ENCODE measurements at regions not wholly inside any gene's neighbourhood (a gene's known extent, or its start where the extent isn't known, plus 50 kb on each side); places are given as distances from the start of the nearest gene placed in this dataset.

GRCh38 chr13:65653613-65654012 lies 1576.5 kb downstream of the PCDH9 start:
- TF ChIP-seq CTCF (IDR thresholded peaks at IDR 0.05; ENCODE audit: insufficient read depth, low read length, poor library complexity, severe bottlenecking), result no peak
- no peaks in the 10 kb centered on the region for H3K27me3 ChIP-seq (replicated peaks; ENCODE audit: control insufficient read depth, insufficient read depth, low read length)
- DNase-seq (ENCODE audit: extremely low read depth, insufficient read length), result no peak
- no peaks in the 10 kb centered on the region for H3K36me3 ChIP-seq (ENCODE audit: control insufficient read depth, insufficient read depth, low read length)
- H3K4me3 ChIP-seq (replicated peaks; ENCODE audit: low read depth, low read length), result no peak overlapping the region

GRCh38 chr13:65650321-65650720 lies 1579.8 kb downstream of the PCDH9 start:
- no peaks in the 10 kb centered on the region for H3K27me3 ChIP-seq (replicated peaks; ENCODE audit: control insufficient read depth, insufficient read depth, low read length)
- no peak for TF ChIP-seq CTCF (IDR thresholded peaks at IDR 0.05; ENCODE audit: insufficient read depth, low read length, poor library complexity, severe bottlenecking)
- H3K36me3 ChIP-seq (ENCODE audit: control insufficient read depth, insufficient read depth, low read length), result no peaks in the 10 kb centered on the region
- H3K4me3 ChIP-seq (replicated peaks; ENCODE audit: low read depth, low read length), result no peak overlapping the region
- no peak for DNase-seq (ENCODE audit: extremely low read depth, insufficient read length)

- Histone ChIP-seq H3K4me3 (replicated peaks; ENCODE audit: low read depth, low read length) (no peak overlapping the region), H3K36me3 (ENCODE audit: control insufficient read depth, insufficient read depth, low read length) (no peaks in the 10 kb centered on the region), H3K27me3 (replicated peaks; ENCODE audit: control insufficient read depth, insufficient read depth, low read length) (no peaks in the 10 kb centered on the region)
- no peak for TF ChIP-seq CTCF (IDR thresholded peaks at IDR 0.05; ENCODE audit: insufficient read depth, low read length, poor library complexity, severe bottlenecking)
- DNase-seq (ENCODE audit: extremely low read depth, insufficient read length), result no peak
These were observed 1587.1 kb downstream of the PCDH9 start for GRCh38 chr13:65642996-65643395.

- Histone ChIP-seq H3K4me3 (replicated peaks; ENCODE audit: low read depth, low read length) (no peak overlapping the region), H3K36me3 (ENCODE audit: control insufficient read depth, insufficient read depth, low read length) (no peaks in the 10 kb centered on the region), H3K27me3 (replicated peaks; ENCODE audit: control insufficient read depth, insufficient read depth, low read length) (no peaks in the 10 kb centered on the region)
- DNase-seq (ENCODE audit: extremely low read depth, insufficient read length), result no peak
- TF ChIP-seq CTCF (IDR thresholded peaks at IDR 0.05; ENCODE audit: insufficient read depth, low read length, poor library complexity, severe bottlenecking), result no peak
These were observed 1587.8 kb downstream of the PCDH9 start for GRCh38 chr13:65642301-65642700.

- DNase-seq (ENCODE audit: extremely low read depth, insufficient read length), result no peak
- TF ChIP-seq CTCF (IDR thresholded peaks at IDR 0.05; ENCODE audit: insufficient read depth, low read length, poor library complexity, severe bottlenecking), result peak; percentile 44
- Histone ChIP-seq H3K4me3 (replicated peaks; ENCODE audit: low read depth, low read length) (no peak overlapping the region), H3K27me3 (replicated peaks; ENCODE audit: control insufficient read depth, insufficient read depth, low read length) (no peaks in the 10 kb centered on the region), H3K36me3 (ENCODE audit: control insufficient read depth, insufficient read depth, low read length) (no peaks in the 10 kb centered on the region)
These were observed 1591.5 kb downstream of the PCDH9 start for GRCh38 chr13:65638572-65639168.

GRCh38 chr13:65633806-65634205 lies 1596.3 kb downstream of the PCDH9 start:
- no peak overlapping the region for H3K4me3 ChIP-seq (replicated peaks; ENCODE audit: low read depth, low read length)
- DNase-seq (ENCODE audit: extremely low read depth, insufficient read length), result no peak
- TF ChIP-seq CTCF (IDR thresholded peaks at IDR 0.05; ENCODE audit: insufficient read depth, low read length, poor library complexity, severe bottlenecking), result no peak
- no peaks in the 10 kb centered on the region for H3K36me3 ChIP-seq (ENCODE audit: control insufficient read depth, insufficient read depth, low read length)
- H3K27me3 ChIP-seq (replicated peaks; ENCODE audit: control insufficient read depth, insufficient read depth, low read length), result no peaks in the 10 kb centered on the region
